ENCODE measurements at regions not wholly inside any gene's neighbourhood (a gene's known extent, or its start where the extent isn't known, plus 50 kb on each side); places are given as distances from the start of the nearest gene placed in this dataset.

DNA sequence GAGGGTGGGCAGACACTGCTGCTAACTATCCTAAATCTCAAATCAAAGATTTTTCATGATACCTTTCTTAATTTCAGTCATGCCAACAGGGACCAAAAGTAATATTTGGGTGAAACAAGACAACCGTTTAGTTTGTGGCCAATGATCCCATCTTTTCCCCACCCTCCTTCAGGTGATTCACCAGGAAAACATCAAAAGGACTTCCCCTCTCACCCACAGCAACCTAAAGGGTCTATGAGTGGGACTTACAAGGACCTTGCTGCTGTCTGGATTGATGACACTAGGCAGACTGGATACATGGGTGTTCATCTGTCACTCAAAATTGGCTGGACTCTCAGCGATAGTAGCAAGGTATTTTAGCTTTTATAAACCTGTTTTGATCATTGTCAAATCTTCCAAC, 62.0 kb upstream of the ZC3H12C start:
- DNase-seq: no peak

DNA sequence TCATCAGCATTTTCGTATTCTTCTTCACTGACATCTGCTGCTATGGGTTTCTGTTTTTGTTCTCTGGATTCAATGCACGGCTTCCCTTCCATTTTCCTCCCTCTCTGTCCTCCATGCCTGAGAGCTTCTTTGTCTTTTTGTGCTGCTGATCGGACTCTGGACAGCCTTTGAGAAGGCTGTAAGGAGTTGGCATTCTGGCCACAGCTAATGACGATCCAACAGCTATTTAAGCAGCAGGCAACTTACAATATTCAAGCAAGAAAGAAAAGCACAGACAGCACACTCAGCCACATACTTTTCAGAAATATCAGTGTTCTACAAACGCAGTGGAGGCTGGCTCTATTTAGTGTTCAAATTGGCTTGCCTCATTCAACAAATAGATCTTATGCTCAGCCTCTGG, 60.9 kb upstream of the ZC3H12C start:
- no peak for DNase-seq

DNA sequence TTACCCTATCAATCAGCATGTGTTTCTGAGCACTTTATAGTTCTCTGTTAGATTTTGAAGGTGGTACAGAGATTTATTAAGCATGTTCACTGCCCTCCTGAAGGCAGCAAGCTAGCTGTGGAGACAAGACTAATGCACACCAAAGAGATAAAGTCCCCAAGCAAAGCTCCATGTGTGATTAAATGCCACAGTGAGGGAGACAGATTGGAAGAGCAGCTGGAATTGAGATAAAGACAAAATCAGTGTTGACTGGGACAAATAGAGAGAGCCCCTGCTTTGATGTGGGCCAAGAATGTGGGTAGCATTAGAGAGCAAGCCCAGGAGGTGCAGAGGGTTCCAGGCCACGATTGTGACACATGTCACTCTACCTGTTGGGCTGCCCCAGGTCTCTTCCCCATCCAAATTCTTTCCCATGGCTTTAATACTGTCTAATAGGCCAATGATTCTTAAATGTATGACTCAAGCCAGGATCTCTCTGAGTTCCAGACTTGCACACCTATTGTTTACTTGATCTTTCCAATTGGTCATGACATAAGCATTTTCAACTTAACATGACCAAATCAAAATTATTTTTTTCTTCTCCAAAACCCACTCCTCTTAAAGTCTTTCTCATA, 60.1 kb upstream of the ZC3H12C start:
- DNase-seq: no peak

DNA sequence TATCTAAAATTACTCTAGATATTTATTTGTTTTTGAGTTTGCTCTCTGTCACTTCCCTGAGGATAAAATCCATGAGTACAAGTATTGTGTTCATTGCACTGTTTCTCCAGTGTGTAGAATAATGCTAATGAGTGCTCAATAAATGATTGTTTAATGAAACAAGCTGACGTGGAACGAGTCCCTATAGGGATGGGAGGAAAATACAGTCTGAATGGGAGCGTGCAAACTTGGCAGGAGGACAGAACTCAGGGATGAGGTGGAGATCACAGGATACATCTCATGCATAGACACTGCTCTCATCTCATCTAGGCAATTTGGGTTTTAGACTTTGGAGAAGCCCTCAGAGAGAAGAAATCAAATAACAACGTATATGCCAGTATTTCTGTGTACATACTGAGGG, 58.4 kb upstream of the ZC3H12C start:
- DNase-seq: no peak

DNA sequence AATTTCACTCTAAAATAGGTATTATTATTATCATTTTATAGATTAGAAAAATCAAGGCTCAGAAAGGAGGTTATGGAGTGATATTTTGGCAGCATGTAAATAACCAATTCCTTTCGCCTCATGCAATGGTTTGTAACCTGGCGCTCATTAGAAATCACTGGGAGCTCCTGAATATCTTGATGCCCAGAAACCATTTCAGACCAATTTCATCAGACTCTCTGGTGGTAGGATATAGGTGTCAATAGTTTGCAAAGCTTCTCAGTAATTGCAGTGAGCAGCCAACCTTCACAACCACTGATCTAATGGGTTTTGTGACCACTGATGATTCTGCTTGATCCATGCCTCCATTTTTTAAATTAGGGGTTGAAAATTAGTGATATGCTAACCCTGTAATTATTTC, 57.8 kb upstream of the ZC3H12C start:
- DNase-seq: no peak

DNA sequence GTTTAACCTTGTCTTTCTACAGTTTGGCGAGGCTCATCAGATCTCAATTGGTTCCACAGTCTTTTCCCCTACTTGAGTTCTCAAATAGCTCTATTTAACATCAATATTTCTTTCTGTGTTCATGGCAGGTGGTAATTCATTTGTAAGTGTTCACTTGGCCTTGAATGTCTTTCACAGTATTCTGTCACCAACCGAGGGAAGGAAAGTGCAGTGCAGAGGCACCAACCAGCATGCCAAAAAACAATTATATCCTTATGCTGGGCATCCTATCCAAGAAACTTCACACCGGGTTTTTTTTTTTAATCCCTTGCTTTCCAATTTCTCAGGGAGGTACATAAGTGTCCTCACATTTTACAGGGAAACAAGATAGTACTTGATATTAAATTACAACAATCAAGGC, 55.0 kb upstream of the ZC3H12C start:
- no peak for DNase-seq
